Activated T-cell treated with anti-CD3 and anti-CD28 coated beads for 4 hours (primary cell): ENCODE measurements at regions not wholly inside any gene's neighbourhood (a gene's known extent, or its start where the extent isn't known, plus 50 kb on each side); places are given as distances from the start of the nearest gene placed in this dataset.

Experiments used
- DNase-seq: peaks from one replicate; pipeline ENCODE4 v3.0.0-alpha.2; 2020

DNA sequence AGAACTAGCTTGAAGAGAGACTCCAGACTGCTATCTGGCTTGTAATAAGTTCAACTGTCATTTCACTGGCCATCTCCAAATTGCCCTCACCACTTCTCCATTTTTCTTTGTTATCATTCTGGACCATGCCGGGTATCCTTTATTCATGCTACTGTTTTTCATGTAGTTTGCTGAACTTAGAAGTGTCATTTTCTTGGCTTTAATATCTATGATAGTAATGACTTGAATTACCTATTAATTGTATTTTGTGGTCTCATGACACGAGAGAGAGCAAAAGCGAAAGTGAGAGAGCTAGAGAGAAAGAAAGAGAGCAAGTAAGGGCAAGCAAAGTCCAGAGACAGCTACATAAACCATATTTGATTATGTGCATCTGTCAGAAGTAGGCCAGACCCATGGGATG lies 184.9 kb upstream of the ATP1B1 start:
- DNase-seq = no peak

DNA sequence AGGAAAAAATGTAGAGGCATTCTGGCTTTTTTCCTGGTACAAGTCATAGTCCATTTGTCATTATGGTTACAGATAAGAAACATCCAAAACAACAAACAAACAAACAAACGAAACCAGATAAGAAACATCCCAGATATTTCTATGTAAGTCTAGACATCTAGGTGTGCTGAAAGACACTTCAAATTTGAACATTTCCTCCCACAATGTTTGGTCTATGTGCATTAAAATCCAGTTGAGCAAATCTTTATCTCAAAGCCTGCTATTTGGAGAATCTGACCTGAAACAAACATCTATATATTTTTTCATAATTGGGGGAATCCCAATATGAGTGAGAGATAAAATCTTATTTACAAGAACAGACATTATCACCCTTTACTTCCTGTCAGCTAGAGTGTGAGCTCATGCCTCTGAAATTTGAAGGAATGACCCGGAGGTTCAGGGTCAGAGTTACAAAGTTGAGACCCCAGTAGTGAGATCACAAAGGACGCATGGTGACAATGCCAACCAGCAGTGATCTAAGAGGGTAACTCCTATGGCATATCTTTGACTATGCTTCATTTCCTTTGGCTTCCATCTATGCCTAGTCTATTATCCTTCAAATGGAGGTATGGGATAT lies 182.9 kb upstream of the ATP1B1 start:
- no peak for DNase-seq

DNA sequence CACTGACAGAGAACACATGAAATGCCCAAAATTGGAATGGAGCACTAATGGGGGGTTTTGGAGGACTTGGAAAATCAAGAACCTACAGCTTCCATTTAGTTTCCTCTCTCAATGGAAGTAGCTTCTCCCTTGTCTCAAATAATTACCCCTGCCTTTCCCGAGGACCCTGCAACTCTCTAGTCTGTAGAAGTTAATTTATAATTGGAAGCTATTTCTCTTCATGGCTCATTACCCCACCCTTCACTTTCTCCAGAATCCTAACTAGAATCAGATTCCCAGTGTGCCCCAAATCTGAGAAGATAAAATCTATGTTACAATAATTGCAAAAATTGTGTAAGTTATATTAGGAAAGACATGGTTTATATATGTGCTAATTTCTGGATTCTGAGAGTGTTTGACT lies 181.5 kb upstream of the ATP1B1 start:
- DNase-seq = no peak

DNA sequence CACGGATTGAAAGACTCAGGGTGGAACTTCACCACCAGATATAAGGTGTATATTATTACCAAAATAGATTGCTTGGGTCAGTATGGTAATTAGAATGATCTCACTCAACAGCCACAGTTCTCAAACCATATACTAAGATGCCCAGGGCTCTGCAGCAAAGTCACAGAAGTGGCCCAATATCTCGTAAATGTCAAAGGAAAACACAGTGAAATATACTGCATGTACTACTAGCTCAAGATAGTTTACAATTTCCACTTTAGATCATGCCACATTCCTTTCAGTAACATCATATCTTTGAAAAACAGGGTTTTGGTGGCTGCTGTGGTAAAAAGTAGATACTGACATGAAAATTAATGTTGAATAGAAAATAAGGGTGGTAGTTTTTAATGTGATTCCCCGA lies 180.3 kb upstream of the ATP1B1 start:
- DNase-seq = no peak

DNA sequence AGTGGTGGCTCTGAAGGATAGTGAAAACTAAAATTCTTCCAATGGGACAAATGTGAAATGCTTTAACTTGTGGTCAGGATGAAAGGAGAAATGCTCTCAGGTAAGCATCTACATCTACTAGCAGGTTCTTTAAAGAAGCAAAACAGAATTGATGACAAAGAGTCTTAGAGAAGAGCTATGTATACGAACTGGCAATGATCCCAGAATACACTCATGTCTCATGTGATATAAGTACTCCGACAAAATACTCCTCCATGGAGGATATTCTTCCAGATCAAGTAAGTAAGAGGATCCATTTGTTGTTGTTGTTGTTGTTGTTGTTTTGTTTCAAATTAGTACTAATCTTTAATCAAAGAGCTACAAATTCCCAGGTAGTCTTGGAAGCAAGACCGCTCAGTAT lies 174.0 kb upstream of the ATP1B1 start:
- no peak for DNase-seq

DNA sequence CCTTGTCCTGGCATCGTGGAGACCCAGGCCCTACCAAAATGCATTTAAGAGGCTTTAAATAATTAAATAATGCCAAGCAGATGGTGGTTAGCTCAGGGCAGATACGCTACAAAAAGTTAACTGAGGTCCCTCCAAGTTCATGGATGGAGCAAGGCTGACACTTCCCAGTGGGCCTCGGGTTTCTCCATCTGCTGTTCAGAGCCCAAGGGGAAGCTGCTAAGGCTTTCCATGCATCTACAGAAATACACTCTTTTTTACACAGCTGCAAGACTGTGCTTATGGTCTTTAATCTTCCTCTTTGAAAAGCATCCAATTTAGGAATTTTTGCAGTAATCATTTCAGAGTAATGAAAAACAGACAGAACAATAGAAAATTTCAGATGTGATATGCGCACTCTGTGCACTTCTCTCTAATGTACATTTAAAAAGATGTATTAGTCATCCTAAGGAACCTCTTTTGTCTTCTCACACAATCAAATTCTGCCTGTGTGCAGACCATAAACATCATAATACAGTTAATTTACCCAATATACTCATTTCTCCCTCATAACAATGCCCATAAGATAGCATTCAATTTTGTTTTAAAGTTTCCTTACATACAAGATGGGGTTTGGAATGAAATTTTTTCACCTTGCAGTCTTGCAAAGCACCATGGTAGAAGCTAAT lies 173.2 kb upstream of the ATP1B1 start:
- no peak for DNase-seq

DNA sequence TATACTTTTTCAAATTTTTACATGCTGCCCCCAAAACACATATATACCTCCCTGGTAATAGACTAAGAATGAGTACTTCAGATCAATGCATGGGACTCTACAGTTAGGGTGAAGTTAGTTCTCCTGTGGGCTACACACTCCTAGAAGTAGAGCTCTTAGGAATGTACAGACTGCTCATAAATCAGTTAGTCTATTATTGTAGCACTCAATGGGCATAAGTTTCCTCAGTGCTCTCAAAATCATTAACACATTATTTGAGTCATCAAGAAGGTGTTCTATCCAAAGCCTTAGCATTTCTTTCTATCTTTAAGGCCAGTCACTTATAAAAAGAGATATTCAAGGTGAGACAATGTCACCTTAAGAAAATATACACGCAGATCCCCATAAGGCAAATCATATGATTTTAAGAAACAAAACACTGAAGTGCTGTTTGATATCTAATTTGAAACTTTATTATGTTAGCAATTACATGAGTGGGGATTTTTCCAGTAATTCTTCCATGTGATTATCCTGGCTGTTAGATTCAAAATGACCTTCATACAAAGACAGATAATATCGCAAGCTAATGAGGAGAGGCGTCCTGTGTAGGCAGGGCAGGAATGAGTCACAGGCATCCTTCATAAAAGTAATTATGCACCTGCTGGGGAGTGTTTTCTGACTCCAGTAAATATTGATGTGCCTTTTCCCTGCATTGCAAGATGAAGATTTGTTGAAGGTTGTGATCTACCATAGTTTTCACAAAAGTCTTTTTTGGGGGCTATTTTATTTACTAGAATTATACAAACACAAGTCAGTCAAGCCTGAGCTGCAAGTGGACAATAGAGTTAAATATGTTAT lies 167.2 kb upstream of the ATP1B1 start:
- no peak for DNase-seq

DNA sequence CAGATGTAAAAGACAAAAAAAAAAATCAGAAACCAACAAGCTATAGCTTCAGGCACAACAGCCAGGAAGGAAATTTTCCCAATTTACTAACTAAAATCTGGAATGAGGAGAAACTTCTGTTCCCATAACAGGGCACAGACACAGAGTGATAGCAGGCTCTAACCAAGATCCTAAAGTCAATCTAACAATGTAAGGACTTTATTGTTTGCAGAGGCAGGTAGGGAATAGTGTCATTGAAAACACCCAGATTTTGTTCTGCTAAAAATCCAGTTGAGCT lies 166.6 kb upstream of the ATP1B1 start:
- no peak for DNase-seq

DNA sequence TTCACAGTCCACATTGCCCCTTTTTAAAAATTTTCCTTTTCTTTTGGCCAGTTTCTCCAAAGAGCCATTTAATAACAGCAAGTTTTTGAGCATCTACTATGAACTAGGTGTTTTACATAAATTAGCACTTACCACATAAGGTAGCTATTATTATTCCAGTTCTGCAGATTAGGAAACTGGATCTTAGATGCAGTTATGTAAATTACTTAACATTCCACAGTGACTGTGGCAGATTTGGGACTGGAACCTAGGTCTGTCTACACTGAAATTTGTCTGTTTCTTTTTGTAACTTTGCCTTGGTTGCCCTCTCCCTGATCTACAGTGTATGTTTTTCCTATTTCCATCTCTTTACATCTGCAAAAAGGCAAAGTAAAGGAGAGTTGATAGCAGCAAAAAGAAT lies 164.8 kb upstream of the ATP1B1 start:
- no peak for DNase-seq

DNA sequence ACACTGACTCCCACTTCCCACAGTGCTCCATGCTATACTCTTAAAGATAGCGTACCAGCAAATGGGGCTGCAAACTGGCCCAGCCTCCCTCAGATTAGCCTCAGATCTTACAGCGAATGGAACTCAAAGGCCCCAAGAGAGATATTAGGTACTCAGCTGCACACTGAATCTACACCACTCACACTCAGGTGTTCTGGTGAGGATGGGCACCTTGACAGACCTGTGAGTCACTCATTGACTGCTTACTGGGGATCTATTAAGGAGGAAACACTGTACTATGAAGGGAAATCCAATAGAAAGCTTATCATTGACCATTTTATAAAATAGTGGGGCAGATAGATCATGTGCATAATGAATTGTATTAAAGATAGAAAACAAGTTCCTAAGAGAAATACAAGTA lies 164.3 kb upstream of the ATP1B1 start:
- no peak for DNase-seq

DNA sequence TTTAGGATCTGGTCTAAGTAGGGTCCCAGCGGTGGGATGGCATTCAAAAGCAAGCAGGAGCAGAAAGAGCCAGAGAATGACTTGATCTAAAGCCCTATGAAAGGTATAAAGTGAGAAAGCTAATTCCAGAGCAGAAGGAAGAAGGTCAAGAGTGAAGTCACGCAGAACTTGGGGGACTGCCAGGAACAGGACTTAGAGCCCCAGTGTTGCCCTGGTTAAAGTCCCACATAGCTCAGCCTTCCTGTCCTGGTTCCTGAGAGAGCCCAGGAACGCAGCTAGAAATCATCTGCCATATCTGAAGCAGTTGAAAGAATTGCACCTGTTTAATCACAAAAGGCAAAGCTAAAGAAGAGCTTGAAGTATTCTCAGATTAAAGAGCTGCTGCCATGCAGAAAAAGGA lies 160.6 kb upstream of the ATP1B1 start:
- no peak for DNase-seq

DNA sequence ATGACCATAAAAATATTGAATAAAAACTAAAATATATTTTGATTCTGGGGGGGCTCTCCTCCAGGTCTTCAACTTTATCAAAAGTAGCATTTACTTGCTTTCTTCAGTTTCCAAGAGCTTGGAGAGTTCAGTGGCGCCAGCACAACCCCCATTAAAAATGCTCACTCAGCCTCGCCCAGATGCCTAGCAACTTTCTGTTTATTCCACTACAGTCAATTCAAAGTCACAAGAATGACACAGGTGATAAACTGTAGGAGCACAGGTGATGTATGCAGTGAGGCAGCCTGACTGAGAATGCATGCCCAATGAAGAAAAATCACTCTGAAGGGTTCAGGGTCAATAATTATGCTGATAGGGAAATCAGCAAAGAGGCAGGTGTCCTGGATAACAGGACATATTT lies 159.4 kb upstream of the ATP1B1 start:
- no peak for DNase-seq

DNA sequence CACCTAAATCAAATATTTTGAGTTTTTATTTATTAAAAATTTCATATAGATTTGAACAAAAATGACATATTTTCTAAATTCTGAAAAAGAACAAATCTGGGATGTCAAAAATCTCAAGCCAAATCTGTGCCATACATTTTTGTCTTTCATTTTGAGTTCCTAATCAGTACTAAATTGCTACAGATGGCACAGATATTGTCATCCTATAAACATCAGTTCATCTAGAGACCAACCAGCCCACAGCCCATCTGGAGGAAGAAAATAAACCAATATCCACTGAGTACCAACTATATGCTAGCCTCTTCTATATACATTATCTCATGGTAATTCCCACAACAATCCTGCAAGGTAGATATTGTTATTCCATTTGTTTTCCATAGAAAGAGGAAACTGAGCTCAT lies 156.8 kb upstream of the ATP1B1 start:
- DNase-seq = no peak

DNA sequence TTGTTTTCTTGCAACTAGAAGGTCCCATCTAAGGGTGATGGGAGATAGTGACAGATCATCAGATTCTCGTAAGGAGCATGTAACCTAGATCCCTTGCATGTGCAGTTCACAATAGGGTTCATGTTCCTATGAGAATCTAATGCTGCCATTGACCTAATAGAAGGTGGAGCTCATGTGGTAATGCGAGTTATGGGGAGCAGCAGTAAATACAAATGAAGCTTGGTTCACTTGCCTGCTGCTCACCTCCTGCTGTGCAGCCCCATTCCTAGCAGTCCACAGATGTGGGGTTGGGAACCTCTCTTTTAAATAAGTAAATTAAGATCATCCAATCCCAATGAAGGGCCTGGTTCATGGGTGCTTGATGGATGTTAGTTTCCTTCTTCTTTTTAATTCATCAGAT lies 148.7 kb upstream of the ATP1B1 start:
- no peak for DNase-seq

DNA sequence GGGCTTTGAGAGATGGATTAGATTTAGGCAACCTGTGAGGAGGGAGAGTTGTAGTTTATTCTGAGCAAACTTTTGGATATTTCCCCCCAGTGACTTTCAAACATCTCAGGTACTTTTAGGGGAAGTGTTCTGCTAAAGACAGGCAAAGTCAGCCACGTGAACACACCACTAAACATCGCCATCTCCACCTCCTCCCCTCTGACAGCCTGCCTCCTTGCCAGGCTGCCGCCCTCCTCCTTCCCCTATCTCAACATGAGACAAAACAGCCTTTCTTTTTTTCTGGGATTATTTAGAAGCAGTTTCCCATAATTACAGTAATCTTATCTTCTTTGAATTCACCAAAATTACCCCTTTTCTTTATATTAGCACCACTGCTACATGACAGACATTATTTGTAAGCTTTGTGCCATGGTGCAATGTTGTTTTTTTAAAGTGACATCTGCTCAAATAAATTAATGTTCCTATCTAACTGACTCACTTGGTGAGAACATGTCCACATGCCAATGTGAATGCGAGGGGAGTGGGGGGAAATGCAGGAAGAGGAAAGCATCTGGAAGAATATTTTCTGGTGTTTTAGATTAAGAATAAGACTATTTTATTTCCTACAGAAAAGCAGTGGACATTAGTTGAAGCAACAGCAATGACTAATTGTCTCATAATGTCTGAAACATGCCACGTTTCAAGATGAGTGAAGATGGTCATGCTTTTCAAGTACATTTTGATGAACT lies 147.8 kb upstream of the ATP1B1 start:
- no peak for DNase-seq

DNA sequence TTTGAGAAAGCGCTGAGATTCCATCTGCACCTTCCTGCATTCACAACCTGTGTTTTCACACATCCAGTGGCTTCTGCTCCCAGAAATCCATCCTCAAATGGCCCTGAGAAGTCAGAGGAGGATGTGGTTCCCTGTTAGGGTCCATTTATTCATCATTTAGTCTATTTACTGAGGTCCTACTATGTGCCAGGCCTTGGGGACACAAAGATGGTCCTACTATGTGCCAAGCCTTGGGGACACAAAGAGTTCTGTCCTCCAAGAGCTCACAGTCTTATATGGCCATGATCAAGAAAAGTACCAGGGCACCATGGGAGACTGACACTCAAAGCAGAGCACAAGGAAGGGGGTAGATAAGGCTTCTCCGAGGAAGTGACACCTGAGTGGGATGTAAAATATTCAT lies 147.1 kb upstream of the ATP1B1 start:
- DNase-seq = no peak

DNA sequence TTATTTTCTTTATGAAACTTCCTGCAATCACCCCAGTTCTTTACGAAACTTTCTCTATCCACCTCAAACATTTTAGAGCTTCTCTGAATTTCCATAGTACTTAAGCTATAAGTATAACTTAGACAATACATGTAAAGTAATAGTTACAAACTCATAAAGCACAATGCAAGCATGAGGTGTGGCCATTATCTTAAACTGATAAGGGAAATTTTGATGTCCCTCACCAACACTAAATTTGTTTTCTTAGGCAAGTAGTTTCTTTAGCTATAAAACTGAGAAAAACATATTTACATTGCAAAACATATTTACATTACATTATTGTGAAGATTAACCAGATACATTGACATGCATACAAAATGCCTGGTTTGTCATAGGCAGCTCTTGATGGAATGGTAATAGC lies 146.4 kb upstream of the ATP1B1 start:
- DNase-seq = no peak

DNA sequence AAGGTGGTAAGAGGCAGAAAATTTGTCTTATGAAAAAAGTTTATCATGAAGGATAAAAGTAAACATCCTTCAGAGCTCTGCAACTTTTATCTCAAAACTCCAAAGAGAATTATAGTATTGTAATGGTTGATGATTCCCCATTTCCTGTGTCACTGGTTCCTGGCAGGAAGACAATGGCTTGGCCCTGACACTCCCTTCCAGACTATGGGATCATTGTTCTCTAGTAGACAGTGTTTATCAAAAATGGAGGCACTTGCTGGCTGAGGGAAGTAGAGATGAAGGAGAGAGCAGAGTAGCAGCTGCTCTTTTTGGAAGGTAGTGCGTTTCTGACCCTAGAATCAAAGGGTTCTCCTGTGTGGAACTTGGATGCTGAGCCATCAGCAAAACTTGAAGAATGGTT lies 145.9 kb upstream of the ATP1B1 start:
- no peak for DNase-seq

DNA sequence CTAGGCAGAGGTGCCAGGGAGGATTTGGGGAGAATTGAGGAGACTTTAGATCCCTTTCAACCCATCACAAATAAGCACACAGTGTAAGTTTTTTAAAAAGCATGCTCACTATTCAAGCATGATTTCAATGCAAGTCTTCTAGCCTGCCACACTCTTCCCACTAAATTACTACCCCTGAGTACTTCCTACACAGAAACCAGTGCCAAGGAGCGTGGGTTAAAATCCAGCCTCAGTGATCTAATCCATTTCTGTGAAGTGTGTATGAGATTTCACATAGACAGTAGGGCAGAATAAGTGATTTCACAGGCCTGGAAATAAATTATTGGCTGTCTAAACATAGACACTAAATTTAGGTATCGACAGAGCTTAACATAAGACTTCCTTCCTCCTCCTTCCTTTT lies 142.9 kb upstream of the ATP1B1 start:
- DNase-seq = no peak

DNA sequence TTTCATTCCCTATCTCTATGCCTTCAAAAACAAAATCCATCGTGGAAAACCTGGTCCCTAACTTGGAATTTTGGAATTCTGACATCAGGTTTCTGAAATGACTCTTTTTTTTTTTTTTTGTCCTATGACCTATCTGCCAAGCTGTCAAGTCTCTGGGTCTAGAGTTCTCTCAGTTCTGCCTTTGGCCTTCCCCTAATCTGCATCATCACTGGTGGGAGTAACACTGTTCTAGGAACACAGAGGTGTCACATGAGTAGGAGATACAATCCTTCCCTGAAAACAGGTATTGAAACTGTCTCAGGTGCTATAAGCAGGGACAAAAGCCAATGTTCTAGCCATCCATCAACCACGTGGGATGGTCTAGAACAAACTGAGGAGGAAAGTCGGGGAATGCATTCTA lies 142.0 kb upstream of the ATP1B1 start:
- DNase-seq = no peak

DNA sequence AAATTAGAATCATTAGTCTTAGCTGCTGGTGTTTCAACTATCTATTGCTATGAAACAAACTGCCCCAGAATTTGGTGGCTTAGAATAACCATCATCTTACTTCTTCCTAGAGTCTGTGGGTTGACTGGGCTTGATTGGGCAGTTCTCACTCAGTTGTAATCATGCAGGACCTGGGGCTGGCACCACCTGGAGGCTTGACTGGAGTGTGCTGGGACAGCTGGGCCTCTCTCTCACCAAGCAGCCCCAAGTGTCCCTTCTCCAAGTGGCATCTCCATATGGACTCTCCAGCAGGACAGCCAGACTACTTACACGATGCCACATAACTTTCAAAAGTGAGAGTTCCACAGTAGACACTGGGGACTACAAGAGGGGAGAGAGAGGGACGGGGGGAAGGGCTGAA lies 140.3 kb upstream of the ATP1B1 start:
- DNase-seq = no peak

DNA sequence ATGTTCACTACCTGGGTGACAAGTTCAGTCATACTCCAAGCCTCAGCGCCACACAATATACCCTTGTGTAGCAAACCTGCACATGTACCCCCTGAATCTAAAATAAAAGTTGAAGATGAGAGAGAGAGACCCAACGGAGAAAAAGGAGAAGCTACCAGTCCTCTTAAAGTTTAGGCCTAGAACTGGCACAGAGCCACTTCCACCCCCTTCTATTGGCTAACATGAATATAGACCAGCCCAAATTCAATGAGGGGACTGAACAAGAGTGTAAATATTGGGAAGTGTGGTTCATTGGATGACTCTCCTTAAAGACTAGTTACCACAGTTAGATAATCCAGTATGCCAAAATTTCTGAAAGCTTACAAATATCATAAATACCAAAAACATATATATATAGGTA lies 139.9 kb upstream of the ATP1B1 start:
- no peak for DNase-seq

DNA sequence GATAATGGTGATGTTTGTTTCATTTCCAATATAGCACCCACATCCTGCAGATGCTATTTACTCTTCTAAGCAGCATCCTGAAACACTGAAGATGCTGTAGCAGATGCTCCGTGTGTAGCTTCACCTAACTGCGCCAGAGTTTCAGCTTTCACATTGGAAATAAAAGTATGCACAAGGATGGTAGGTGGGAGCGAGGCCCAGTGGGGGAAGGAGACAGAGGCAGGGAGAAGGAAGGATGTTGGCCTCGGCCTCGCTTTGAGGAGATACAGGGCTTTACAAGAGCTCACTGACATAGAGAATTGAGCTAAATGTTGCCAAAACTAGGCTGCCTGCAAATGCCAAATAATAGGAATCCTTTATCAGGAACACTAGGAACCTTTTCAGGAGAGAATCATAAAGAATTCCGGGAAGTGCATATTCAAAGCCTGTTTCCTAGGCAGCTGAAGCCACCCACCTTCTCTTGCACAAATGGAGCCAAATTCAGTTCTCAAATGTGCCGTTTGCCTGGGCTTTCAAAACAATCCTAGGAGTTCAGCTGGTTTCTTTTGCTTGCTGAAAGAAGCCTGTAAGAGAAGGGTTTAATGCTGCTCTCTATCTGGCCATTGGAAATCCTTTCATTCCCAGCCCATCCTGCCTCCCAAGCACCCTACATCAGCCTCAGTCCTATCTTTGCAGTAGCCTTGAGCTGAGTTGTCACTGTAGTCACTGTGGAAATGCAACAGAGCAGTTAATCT lies 135.4 kb upstream of the ATP1B1 start:
- no peak for DNase-seq
